Naive B cell (primary cell): ENCODE measurements at regions not wholly inside any gene's neighbourhood (a gene's known extent, or its start where the extent isn't known, plus 50 kb on each side); places are given as distances from the start of the nearest gene placed in this dataset.
A peak's percentile ranks its signal among the peaks of the same experiment; 100 is the strongest.
"Not testable (repeated sequence)": the region's sequence is repeated elsewhere in the genome, so short reads cannot be mapped to it uniquely, and the experiment has no call there.

Experiments
- ATAC-seq, 2 donors: fragments of 150-1000 bp; cut with Tn5 transposase; 2 replicates each; pipeline ENCODE4 v1.10.0; 2021; ENCODE audit warnings: low read depth in 2 of 2, mild to moderate bottlenecking in 2 of 2, moderate library complexity in 2 of 2
- DNase-seq: peaks from one replicate; pipeline ENCODE4 v3.0.0; 2022
- H3K27ac Mint-ChIP-seq, 6 donors: one replicate each; pipeline ENCODE4 v1.8.0; 2020 to 2022; ENCODE audit warnings: mild to moderate bottlenecking in 6 of 6, mixed read lengths in 6 of 6, moderate library complexity in 5 of 6, inconsistent platforms in 2 of 6
- H3K27me3 Mint-ChIP-seq, 3 donors: one replicate each; pipeline ENCODE4 v1.8.0; 2021 to 2022; ENCODE audit warnings: mixed read lengths in 3 of 3, mild to moderate bottlenecking in 1 of 3
- H3K36me3 Mint-ChIP-seq, 2 donors: one replicate each; pipeline ENCODE4 v1.8.0; 2020 to 2022; ENCODE audit warnings: mixed read lengths in 2 of 2, inconsistent platforms in 1 of 2, mild to moderate bottlenecking in 1 of 2
- H3K4me1 Mint-ChIP-seq, 3 donors: one replicate each; pipeline ENCODE4 v1.8.0; 2020 to 2022; ENCODE audit warnings: mixed read lengths in 3 of 3, inconsistent platforms in 1 of 3, mild to moderate bottlenecking in 1 of 3, moderate library complexity in 1 of 3
- H3K4me3 Mint-ChIP-seq, 8 donors: one replicate each; pipeline ENCODE4 v1.8.0; 2020 to 2022; ENCODE audit warnings: mild to moderate bottlenecking in 8 of 8, mixed read lengths in 8 of 8, moderate library complexity in 8 of 8, inconsistent platforms in 2 of 8
- H3K9me3 Mint-ChIP-seq, 7 donors: one replicate each; pipeline ENCODE4 v1.8.0; 2020 to 2022; ENCODE audit warnings: mixed read lengths in 7 of 7, mild to moderate bottlenecking in 5 of 7, inconsistent platforms in 2 of 7, moderate library complexity in 1 of 7

DNA sequence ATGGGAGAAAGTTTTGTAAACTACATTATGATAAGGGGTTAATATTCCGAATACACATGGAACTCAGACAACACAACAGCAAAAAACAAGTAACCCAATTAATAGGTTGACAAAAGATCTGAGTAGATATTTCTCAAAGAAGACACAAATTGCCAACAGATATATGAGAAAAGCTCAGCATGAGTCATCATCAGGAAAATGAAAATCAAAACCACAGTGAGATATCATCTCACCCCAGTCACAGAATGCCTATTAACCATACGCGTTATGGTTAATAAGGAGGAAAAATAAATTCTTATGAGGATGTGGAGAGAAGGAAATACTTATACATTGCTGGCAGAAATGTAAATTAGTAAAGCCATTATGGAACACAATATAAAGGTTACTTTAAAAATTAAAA lies 695.0 kb downstream of the COL12A1 start:
- Mint-ChIP-seq H3K36me3 (peaks cover 0 to under 1% of the 10 kb centered on the region in 2 donors), H3K9me3 (peaks cover 8 to 43% (median 21%) of the 10 kb centered on the region in 7 donors), H3K4me3 (no peak overlapping the region), H3K27ac (no peak overlapping the region), H3K27me3 (no peaks in the 10 kb centered on the region), H3K4me1 (no peaks in the 10 kb centered on the region)
- ATAC-seq (no peak), DNase-seq (no peak)

- H3K4me3 Mint-ChIP-seq, result no peak overlapping the region
- H3K27me3 Mint-ChIP-seq, result no peaks in the 10 kb centered on the region
- no peak overlapping the region for H3K27ac Mint-ChIP-seq
- no peaks in the 10 kb centered on the region for H3K4me1 Mint-ChIP-seq
- H3K9me3 Mint-ChIP-seq, result peaks cover 18 to 52% (median 26%) of the 10 kb centered on the region in 7 donors
- no peak for ATAC-seq
- DNase-seq, result no peak
- peaks cover 5 to 9% of the 10 kb centered on the region in 2 donors for H3K36me3 Mint-ChIP-seq
These were observed 698.2 kb downstream of the COL12A1 start for GRCh38 chr6:74507649-74508048.

GRCh38 chr6:74505391-74505790 lies 700.5 kb downstream of the COL12A1 start:
- peaks cover 5 to 9% of the 10 kb centered on the region in 2 donors for H3K36me3 Mint-ChIP-seq
- DNase-seq (no peak), ATAC-seq (no peak)
- no peak overlapping the region for H3K4me3 Mint-ChIP-seq
- peaks cover 18 to 49% (median 22%) of the 10 kb centered on the region in 7 donors for H3K9me3 Mint-ChIP-seq
- H3K27ac Mint-ChIP-seq, result peak overlapping the region in 1 of 6 donors; percentile 60
- H3K4me1 Mint-ChIP-seq, result no peaks in the 10 kb centered on the region
- no peaks in the 10 kb centered on the region for H3K27me3 Mint-ChIP-seq

- no peak overlapping the region for H3K27ac Mint-ChIP-seq
- H3K9me3 Mint-ChIP-seq, result peaks cover 16 to 45% (median 22%) of the 10 kb centered on the region in 7 donors
- DNase-seq (no peak), ATAC-seq (no peak)
- H3K36me3 Mint-ChIP-seq, result peaks cover 5 to 9% of the 10 kb centered on the region in 2 donors
- H3K4me3 Mint-ChIP-seq, result no peak overlapping the region
- no peaks in the 10 kb centered on the region for H3K4me1 Mint-ChIP-seq
- H3K27me3 Mint-ChIP-seq, result no peaks in the 10 kb centered on the region
These were observed 700.9 kb downstream of the COL12A1 start for GRCh38 chr6:74504941-74505340.

- Mint-ChIP-seq H3K9me3 (peaks cover 0 to 15% (median 6%) of the 10 kb centered on the region in 7 donors), H3K36me3 (no peaks in the 10 kb centered on the region), H3K27me3 (no peaks in the 10 kb centered on the region), H3K4me1 (no peaks in the 10 kb centered on the region), H3K27ac (no peak overlapping the region), H3K4me3 (no peak overlapping the region)
- DNase-seq (no peak), ATAC-seq (no peak)
These were observed 713.3 kb downstream of the COL12A1 start for GRCh38 chr6:74492587-74492986.

- Mint-ChIP-seq H3K4me3 (no peak overlapping the region), H3K9me3 (peaks cover 0 to 9% (median 6%) of the 10 kb centered on the region in 7 donors), H3K4me1 (no peaks in the 10 kb centered on the region), H3K36me3 (no peaks in the 10 kb centered on the region), H3K27me3 (no peaks in the 10 kb centered on the region), H3K27ac (no peak overlapping the region)
- DNase-seq, result no peak
- no peak for ATAC-seq
These were observed 713.9 kb downstream of the COL12A1 start for GRCh38 chr6:74491844-74492374.

GRCh38 chr6:74488726-74489125 lies 717.1 kb downstream of the COL12A1 start:
- DNase-seq, H3K27me3 Mint-ChIP-seq, H3K36me3 Mint-ChIP-seq, ATAC-seq, H3K4me3 Mint-ChIP-seq, H3K4me1 Mint-ChIP-seq, H3K27ac Mint-ChIP-seq: not testable (repeated sequence)
- H3K9me3 Mint-ChIP-seq, result peaks cover 0 to 14% (median 8%) of the 10 kb centered on the region in 7 donors

- Mint-ChIP-seq H3K36me3 (no peaks in the 10 kb centered on the region), H3K4me1 (no peaks in the 10 kb centered on the region)
- DNase-seq, result no peak
These were observed 723.7 kb downstream of the COL12A1 start for GRCh38 chr6:74482180-74482579.

GRCh38 chr6:74480561-74480960 lies 725.3 kb downstream of the COL12A1 start:
- Mint-ChIP-seq H3K4me3 (no peak overlapping the region), H3K27ac (no peak overlapping the region), H3K4me1 (no peaks in the 10 kb centered on the region), H3K27me3 (no peaks in the 10 kb centered on the region), H3K9me3 (peaks cover 0 to 4% (median 2%) of the 10 kb centered on the region in 7 donors), H3K36me3 (no peaks in the 10 kb centered on the region)
- ATAC-seq, result no peak
- no peak for DNase-seq

More at GRCh38 chr6:74482180-74482579, 723.7 kb downstream of the COL12A1 start:
- Mint-ChIP-seq H3K4me3 (no peak overlapping the region), H3K9me3 (peaks cover 0 to 7% (median 4%) of the 10 kb centered on the region in 7 donors), H3K27me3 (no peaks in the 10 kb centered on the region), H3K27ac (no peak overlapping the region)
- ATAC-seq, result no peak

GRCh38 chr6:74479960-74480359 lies 725.9 kb downstream of the COL12A1 start:
- H3K36me3 Mint-ChIP-seq, result no peaks in the 10 kb centered on the region
- DNase-seq (no peak), ATAC-seq (no peak)
- H3K27ac Mint-ChIP-seq, result no peak overlapping the region
- H3K9me3 Mint-ChIP-seq, result peaks cover 0 to 6% (median 2%) of the 10 kb centered on the region in 7 donors
- no peak overlapping the region for H3K4me3 Mint-ChIP-seq
- no peaks in the 10 kb centered on the region for H3K4me1 Mint-ChIP-seq
- no peaks in the 10 kb centered on the region for H3K27me3 Mint-ChIP-seq

DNA sequence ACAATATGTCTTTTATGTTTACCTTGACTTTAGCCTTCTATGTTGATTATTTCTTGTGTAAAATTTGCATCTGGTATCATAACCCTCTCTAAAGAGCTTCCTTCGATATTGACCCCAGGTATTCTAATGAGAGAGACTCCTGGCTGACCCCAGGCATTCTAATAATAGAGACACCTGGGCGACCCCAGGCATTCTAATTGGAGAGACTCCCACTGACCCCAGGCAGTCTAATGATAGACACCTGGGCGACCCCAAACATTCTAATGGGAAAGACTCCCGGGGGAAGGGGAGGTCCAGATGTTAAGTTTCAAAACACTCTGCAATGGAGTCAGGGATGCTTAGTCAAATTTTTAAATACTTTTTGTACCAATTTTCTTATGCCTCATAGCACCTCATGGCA lies 726.4 kb downstream of the COL12A1 start:
- no peak overlapping the region for H3K27ac Mint-ChIP-seq
- no peaks in the 10 kb centered on the region for H3K36me3 Mint-ChIP-seq
- no peaks in the 10 kb centered on the region for H3K4me1 Mint-ChIP-seq
- no peaks in the 10 kb centered on the region for H3K27me3 Mint-ChIP-seq
- DNase-seq (no peak), ATAC-seq (no peak)
- peaks cover 0 to 6% (median 3%) of the 10 kb centered on the region in 7 donors for H3K9me3 Mint-ChIP-seq
- H3K4me3 Mint-ChIP-seq, result no peak overlapping the region

DNA sequence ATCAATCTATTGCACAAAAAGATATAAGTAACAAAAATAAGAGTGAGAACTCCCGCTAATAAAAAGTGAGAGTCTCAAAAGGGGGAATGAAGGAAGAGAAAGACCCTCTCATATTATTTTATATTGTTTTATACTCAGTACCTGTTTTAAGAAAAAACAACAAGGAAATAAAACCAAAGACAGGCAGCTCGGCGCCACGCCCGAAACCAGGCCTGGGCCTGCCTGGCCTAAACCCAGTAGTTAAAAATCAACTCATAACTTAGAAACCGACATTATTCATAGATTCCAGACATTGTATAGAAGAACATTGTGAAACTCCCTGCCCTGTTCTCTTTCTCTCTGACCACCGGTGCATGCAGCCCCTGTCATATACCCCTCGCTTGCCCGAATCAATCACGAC lies 731.8 kb downstream of the COL12A1 start:
- H3K36me3 Mint-ChIP-seq, H3K4me1 Mint-ChIP-seq, DNase-seq, H3K27ac Mint-ChIP-seq, H3K27me3 Mint-ChIP-seq, ATAC-seq, H3K4me3 Mint-ChIP-seq: not testable (repeated sequence)
- H3K9me3 Mint-ChIP-seq, result peaks cover 0 to 12% (median 3%) of the 10 kb centered on the region in 7 donors

GRCh38 chr6:74468552-74468951 lies 737.3 kb downstream of the COL12A1 start:
- not testable (repeated sequence) for DNase-seq, H3K4me1 Mint-ChIP-seq, ATAC-seq, H3K27me3 Mint-ChIP-seq, H3K27ac Mint-ChIP-seq, H3K36me3 Mint-ChIP-seq, H3K4me3 Mint-ChIP-seq
- H3K9me3 Mint-ChIP-seq, result peaks cover 0 to 12% (median 7%) of the 10 kb centered on the region in 7 donors

DNA sequence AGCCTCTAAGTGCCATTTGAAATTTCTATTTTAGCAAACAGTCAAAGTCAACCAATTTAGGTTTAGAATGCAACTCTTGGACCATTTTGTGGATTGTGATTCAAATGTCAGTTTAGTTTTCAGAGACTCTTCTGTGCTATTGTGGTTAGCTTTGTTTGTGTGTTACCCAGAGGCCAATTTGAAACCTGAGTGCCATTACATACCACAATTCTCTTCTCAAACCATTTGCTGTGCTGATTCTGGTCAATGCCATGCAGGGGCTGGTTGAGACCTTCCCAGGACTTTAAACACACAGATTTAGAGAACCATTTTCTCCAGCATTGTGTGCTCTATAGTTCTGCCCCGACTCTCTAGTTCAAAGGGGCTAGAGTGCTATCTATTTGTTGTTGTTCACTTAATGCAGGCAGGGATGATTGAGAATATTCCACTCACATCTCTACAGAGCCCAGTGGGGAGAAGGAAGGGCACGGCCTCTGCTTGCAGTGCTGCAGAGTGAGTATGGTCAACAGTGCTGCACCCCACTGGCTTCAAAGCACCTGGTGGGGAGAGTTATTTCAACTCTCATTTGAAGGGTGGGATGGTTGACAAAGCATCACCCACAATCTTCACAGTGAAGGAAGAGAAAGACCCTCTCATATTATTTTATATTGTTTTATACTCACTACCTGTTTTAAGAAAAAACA lies 738.2 kb downstream of the COL12A1 start:
- ATAC-seq (no peak), DNase-seq (no peak)
- Mint-ChIP-seq H3K4me3 (no peak overlapping the region), H3K27me3 (no peaks in the 10 kb centered on the region), H3K27ac (no peak overlapping the region), H3K36me3 (no peaks in the 10 kb centered on the region), H3K9me3 (peaks cover 0 to 12% (median 7%) of the 10 kb centered on the region in 7 donors), H3K4me1 (no peaks in the 10 kb centered on the region)
